ENCODE measurements at regions not wholly inside any gene's neighbourhood (a gene's known extent, or its start where the extent isn't known, plus 50 kb on each side); places are given as distances from the start of the nearest gene placed in this dataset.

DNA sequence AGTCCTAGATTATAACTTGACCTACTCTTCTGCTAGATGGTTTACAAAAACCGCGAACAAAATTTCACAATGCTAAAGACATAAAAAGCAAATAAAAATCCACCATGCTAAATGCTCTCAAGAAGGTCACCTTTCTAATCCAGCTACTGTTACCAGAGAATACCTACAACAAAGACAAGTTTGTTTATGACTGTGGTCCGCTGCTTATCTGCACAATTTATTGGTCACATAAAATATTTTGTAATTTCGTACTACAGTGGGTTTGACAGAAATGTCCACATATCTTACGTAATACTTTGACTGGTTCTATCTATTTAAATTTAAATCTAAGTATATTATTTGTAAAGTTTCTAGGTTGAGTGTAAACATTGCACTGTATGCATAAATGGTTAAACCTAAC is 257.6 kb upstream of the ZNF608 start:
- DNase-seq (ENCODE audit: low spot score), result no peak

DNA sequence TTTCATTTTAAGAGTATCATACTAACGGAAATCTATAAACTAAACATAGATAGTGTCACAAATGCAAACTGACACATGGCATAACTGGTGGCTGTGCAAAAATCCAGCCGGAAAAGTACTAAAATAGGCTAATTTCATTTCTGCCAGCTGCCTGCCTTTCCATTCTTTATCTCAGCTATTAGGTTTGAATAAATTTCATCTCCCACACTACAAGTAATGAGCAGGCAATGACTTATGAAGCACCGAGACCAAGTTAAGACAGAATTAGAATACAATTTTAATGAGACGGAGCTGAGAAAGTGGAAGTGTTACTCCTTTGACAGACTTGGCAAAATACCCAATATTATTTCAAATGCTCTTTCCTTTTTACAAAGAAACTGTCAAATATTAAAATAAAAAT is 258.8 kb upstream of the ZNF608 start:
- DNase-seq (ENCODE audit: low spot score), result no peak

DNA sequence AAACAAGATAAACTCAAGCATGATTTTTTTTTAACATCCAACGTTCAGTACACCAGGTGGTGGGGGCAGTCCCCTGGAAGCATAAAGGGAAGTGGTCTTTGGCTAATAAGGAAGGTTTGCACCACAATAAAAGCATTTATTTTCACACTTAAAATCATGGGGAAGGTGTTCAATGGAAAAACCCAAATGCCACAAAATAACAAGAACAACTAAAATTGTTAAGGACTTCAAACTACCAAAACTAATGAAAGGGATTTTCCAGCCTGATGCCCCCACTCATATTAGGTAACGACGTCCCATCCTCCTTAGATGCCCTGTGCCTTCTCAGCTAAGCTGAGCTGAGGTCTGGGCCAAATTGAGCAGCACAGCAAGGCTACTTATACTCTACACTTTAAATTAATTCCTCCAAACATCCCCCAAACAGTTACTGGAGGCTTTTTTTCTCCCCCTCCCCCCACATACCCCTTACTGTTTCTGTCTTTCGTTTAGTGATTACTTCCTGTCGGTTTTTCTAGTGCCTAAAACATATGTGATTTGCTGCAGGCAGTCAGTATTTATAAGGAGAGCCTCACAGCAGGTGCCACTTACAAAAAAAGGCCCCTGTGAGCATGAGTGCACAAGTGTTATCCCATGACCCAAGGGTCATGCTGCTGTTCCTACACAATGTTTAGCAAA is 259.7 kb upstream of the ZNF608 start:
- DNase-seq (ENCODE audit: low spot score), result no peak

DNA sequence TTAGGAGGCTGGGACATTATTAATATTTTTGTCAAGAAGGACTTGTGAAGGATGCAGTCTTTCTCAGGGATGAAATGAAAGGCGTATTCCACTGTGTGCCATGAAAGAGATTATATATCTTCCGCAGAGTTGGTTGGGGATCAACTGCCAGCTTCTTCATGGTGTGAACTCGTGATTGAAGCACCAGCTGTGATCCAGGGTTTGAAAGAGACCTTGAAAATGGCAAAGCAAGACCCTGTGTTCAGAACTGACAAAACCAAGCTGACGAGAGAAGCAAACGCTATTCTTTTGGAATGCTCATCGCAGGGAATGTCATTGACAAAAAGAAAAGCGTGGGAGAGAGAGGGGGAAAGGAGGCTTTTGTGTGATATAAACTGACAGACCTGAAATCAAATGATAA is 263.9 kb upstream of the ZNF608 start:
- no peak for DNase-seq (ENCODE audit: low spot score)

DNA sequence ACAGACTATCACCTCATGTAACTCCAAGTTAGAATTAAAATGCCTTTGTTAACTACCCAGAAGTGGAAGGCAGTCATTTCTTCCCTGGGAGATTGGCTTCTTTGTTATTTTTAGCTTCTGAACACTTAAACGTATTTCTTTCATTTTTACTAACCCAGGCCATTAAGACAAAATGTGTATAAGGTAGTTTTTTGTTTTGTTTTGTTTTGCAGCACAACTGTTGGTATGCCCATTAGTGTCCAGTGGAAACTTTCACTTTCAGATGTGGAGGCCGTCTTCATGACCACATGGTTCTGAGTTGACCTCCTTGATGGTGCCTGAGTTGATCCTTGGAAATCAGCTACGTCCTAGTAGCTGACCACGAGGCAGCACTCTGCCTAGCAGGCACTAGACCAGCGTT is 264.6 kb upstream of the ZNF608 start:
- no peak for DNase-seq (ENCODE audit: low spot score)

DNA sequence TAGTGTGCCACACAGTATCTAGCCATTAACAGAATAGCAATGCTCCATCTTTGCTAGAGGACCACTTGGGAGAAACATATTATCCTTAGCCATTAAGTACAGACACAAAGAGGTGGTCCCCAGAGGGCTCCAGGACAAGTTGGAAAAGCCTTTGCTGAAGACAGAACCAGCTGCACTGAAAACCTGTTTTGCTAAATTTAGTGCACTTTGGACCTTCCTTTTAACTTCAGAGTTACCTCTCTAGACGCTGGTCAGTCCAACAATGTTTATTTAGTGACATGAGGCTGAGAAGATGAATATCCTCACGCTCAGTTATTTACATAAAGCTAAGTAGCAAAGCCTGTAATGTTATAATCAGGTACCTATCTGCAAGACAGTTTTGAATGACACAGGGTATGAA is 265.0 kb upstream of the ZNF608 start:
- DNase-seq (ENCODE audit: low spot score), result no peak

DNA sequence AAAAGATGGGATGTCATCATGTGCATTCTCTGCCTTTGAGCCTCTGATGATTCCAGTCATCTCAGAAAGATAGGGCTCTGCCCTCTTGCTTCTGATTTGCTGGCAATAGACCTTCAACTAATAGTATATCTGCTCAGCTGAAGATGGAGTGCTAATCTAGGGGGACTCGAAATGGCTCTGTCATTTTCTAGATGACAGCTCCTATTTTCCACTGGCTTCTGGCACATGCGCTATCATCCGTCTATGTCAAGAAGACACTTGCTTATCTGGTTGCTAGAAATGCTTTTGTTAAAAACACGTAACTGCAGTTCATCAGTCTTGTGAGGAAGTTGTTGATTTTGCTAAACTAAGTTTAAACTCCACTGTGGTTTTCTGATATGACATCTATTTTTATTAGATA is 265.5 kb upstream of the ZNF608 start:
- DNase-seq (ENCODE audit: low spot score), result no peak

DNA sequence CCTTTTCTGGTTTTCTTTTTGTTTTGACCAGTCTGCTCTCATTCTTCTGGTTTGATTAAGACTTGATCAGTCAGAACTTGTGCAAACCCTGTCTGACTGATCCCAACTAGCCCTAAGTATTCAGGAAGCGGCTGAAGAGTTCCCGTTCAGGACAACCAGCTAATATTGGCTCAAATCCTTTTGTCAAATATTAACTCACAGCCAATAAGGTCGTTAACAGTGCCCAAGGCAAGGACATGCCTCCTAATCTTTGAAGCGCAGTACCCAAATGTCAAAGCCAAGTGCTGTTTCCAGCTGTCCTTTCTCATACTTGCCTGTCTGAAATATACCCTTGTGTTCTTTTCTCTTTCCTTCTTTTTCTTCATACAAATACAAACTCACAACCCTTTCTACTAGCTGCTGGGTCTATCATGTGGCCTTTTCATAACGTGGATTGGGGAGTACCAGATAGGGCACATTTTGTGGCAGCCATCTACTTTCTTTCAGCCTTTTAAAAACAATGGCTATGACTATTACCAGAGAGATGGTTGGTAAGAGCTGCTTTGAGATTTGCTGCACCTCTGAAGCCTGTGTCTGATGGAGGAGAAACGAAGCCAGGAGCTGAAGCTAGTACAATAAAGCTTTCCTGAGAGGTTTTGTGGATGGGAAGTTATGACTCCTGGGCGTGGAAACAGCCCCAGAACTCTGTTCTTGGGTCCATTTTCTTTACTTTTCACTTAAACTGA is 266.4 kb upstream of the ZNF608 start:
- DNase-seq (ENCODE audit: low spot score), result no peak

DNA sequence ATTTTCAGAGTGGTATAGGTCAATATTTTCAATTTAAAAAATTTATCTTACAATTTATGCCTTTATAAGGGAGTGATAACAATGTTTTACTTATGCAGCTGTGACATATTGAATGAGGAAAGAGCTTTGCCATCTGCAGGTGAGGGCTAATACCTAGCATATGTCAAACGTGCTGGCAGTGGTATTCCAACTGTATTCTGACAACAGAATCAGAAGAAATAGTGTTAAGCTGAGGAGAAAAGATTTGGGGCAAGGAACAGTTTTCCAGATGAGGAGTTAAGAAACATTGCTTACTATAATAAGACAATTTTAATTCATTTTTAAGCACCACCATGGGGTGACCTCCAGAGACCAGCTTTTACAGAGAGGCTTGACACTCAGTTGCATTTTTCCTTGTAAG is 267.8 kb upstream of the ZNF608 start:
- no peak for DNase-seq (ENCODE audit: low spot score)

DNA sequence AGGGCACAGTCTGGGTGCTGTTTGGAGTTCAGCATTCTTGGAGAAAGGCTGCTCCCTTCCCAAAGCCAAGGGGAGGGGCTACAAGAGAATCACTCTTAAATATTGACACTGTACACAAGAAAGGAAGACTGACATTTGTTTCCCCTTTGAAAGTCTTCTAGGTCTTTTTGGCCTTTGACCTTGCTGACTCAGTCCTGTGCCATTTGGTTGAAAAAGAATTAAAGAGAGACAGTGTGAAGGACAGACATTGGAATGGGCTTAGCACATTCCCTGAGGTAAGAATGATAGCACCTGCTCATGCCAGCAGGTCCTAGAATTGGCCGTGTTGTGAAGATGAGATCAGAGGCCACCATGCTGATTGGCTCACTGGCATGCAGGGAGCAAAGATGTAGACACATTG is 271.4 kb upstream of the ZNF608 start:
- DNase-seq (ENCODE audit: low spot score), result no peak

DNA sequence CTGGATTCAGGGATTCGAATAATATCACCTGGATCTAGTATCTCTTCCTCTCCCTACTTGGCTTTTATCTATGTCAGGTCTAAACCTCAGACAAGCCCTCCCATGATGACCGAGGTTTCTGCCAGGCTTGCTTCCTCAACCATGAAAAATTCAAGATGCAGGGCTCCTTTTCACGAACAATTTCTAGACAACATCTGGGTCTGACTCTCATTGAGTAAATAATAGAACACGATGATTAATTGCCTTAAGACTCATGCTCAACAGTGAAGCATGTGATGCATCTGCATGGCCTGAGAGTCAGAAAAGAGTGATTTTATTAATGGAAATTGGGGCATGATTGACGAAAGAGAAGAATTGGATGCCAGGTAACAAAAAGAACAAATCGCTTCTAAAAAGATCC is 277.2 kb upstream of the ZNF608 start:
- no peak for DNase-seq (ENCODE audit: low spot score)

DNA sequence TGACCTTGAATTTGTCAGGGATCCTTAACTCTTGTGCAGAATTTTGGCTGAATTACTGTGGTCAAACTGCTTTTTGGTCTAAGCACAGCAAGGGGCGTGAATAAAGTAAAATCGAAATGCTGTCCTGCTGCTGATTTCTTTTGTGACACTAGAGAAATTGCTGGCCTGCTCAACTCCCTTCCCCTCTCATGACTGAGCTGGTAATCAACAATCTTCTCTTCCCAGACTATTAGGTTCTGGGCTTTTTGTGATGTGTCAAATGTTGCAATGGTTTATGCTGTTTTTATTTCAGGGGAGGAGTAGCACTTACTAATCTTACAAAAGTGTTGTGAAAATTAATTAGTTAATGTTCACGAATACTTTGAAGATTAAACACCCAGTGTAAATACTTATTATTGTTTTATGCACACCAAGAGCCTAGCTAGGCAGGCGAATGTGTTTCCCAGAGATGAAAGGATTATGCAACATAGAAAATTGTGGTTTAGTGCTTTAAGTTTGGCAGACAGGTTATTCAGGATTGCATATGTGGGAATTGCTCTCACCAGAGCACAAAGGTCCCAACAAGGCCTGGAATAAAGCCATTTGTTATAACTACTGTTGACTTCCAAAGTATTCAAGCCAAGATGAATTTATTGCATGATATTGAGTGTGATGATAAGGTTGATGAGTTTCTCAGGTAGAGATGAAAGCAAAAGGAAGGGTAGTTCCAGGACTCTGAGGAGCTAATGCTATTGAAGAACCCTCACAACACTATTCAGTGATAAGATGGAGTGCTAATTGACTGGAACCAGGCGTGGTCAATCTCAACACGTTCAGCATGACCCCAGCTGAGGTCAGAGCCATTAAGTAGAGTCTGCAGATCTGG is 280.7 kb upstream of the ZNF608 start:
- DNase-seq (ENCODE audit: low spot score), result no peak

DNA sequence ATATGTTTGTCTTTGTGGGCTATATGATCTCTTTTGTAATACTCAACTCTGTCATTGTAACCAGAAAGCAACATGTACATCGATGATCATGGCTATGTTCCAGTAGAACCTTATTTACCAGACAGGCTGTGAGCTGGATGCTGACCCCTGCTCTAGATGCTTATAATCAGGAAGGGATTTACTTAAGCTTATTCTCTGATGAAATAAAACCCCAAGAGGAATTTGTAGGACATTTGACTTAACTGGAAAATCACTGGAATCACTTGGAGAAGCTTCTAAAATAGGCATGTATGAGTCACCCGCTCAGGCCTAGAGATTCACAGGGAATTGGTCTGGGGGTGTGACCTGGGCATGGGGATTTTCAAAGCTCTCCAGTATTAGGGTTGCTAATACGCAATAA is 285.8 kb upstream of the ZNF608 start:
- DNase-seq (ENCODE audit: low spot score), result peak; percentile 96

DNA sequence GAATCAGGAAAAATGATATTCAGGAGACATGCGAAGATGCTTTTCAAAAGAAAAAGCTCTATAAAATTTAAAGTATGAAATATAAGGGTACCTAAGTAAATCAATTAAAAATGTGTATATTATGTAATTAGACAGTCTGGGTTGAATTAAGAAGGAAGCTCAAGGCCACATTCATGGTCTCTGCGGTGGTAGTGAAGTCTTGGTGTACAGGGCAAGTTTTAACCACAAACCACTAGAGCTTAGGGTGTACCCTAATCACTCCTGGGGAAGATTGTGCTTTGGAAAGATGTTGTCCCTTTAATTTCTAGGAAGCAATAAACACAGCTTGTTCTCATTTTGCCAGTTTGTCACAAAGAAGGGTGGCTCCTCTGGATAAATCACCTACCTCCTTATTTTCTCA is 287.2 kb upstream of the ZNF608 start:
- DNase-seq (ENCODE audit: low spot score), result no peak

DNA sequence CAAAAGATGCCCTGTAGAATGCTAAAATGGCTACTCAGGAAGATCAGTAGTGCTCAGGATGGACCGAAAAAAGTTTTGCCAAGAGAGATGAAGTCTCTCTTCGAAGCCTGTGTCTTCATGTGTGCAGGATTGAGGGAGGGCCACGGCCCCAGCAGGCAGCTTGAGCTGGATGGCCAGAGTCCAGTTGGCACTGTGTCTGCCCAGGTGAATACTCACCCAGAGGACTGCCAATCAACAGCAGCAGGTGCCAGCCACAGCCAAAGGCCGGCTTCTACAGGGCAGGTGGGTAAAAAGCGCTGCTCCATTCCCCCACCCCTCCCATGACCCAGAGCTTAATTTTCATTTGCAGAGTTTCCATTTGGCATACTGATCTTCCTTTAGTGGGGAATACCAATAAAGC is 287.9 kb upstream of the ZNF608 start:
- DNase-seq (ENCODE audit: low spot score), result no peak

DNA sequence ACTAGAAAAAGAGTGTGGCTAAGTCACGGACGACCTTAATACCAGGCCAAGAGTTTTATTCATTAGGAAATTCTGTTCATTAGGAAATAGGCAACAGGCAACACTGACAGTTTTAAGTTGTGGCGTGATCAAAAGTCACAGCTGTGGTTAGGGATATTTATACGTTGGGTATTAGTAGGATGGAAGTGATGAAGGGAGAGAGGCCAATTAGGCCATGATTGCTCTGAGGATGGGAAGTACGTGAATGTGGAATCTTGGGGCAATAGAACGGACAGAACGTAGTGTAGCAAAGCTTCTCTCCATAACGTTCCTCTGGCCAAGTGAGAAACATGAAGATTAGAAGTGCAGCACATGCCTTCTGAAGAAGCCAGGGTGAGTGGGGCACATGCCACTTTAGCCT is 290.1 kb upstream of the ZNF608 start:
- DNase-seq (ENCODE audit: low spot score), result no peak

DNA sequence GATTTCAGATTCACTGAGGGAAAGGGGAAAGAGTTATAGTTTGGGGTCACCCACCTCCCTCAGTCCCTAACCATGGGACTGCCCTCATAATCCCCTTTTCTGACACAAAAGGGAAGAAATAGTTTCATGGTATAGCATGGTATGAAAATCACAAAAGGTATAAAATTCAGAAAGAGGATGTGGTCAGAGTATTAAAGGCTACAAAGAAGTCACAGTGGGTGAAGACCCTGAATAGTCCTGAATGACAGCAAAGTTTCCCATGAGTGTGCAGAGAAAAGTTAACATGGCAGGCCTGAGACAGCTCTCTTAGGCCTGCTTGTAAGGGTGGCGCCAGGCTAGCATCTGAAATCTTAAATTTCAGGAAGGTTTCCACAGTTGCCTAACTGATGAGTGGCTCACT is 290.6 kb upstream of the ZNF608 start:
- no peak for DNase-seq (ENCODE audit: low spot score)

DNA sequence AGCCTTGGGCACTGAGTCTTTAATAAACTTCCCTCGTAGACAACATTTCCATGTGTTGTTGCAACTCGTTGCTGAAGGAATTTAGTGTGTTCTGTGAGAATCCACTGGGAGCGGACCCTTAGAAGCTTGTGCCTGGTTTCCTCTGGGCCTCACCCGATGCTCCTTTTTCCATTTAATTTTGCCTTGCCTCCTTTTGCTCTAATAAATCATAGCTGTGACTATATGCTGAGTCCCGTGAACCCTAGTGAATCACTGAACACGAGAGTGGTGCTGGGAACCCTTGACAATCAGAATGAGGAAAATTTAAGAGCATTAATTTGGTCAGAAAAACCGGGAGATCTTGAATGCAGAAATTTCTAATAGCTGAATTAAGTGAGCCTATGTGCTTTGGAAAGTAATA is 291.1 kb upstream of the ZNF608 start:
- DNase-seq (ENCODE audit: low spot score), result no peak

DNA sequence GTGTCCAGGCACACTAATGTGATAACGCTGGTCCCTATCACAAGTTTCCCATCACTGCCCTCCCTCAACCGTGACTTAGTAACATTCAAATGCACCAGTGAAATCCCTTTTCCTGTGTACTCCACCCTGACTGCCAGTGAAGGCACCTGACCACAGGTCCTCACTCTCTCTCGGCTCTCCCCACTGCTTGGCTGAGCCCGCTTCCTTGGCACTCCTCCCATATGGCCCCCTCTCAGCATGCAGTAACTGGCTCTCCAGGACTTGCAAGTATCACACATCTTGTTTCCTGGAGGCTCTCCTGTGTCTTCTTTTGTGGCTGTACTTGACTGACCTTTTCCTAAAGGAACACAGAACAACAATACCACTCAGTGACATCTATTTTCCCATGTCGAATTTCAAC is 292.0 kb upstream of the ZNF608 start:
- no peak for DNase-seq (ENCODE audit: low spot score)

DNA sequence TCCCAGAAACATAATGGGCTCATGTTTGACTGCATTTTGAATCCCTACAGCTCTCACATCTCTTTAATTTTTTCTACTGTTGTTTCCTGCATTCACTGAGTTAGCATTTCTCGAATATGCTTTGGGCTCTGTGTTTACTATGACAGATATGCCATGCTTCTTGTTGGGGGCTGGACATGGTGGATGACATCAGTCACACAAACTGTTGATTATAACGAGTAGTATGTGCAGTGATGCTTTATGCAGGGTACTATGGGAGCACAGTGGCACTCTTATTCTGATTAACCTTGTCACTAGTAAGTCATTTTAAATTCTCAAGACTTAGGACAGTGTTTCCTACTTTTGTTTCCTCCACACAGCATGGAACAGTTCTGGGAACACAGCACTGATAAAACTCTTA is 295.4 kb upstream of the ZNF608 start:
- no peak for DNase-seq (ENCODE audit: low spot score)

DNA sequence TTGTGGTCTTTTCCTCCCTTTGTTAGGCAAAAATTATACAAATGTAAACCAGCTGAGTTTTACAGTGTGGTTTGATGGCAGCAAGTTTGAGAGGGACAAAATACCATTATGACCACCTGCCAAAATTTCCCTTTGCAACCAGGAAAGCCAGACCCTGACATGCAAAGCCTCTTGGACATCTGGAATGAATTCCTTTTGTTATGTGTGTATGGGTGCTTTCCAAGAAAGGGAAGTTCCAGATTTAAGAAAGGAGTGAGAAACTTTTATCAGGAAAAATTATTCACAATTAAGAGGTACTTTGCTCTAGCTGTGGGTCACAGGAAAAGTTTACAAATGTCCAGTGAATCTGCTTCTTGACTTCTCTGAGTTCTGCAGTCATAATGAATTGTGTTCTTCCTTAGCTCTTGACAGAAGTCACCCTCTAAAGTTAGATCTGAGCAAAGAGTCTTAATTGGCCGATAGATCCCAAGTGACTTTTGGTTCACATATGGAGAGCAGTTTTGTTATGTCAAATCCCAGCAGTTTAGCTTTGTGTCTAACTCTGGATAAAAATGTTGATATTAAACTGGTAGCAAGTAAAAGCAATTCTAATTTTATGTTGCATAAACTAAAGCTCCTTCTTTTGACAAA is 295.9 kb upstream of the ZNF608 start:
- DNase-seq (ENCODE audit: low spot score), result no peak

DNA sequence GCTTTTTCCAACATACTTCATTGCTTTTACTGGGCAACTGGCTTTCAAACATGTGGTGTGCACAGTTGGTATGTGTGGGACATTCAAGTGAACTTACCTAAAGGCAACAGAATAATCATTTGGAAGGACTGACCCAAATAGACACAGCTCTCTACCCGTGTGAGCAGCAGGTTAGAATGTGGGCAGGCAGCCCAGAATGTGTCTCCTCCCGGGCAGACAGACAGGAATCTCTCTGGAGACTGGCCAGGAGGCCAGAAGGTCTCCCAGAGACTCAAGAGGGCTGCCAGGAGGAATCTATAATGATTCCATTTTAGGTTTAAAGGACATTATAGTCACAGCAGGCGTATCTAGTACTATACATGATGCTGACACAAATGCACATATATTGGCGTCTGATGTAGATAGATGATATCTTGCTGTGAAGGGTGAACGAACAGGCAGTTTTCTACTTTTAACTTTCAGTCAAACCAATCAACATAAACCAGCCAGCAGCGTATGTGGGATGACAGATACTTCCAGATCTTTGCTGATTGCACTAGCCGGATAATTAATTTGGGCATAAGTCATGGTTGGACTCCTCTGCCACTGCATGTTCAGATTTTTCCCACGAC is 297.4 kb upstream of the ZNF608 start:
- DNase-seq (ENCODE audit: low spot score), result peak; percentile 67

Measured in umbilical cord (tissue), 1 donor.